Smooth muscle cell (in vitro differentiated cells): ENCODE measurements at regions not wholly inside any gene's neighbourhood (a gene's known extent, or its start where the extent isn't known, plus 50 kb on each side); places are given as distances from the start of the nearest gene placed in this dataset.

Source experiments
- DNase-seq: peaks from one replicate; lab custom pipeline; 2025; ENCODE audit not compliant: unreplicated experiment; lab: John Stamatoyannopoulos, UW
- H2AFZ ChIP-seq: fragments of 200-600 bp; sonication (generic); 2 replicates; pipeline ENCODE4 v1.6.0; 2016; ENCODE audit warnings: antibody characterized with exemption, low read depth, mild to moderate bottlenecking
- H3F3A ChIP-seq: fragments of 200-600 bp; sonication (generic); 2 replicates; pipeline ENCODE4 v1.6.0; 2017; ENCODE audit warnings: antibody characterized with exemption, low read depth
- H3K27ac ChIP-seq: fragments of 200-600 bp; sonication (generic); 2 replicates; pipeline ENCODE4 v1.5.1; 2016; ENCODE audit warnings: low read depth, mild to moderate bottlenecking
- H3K27me3 ChIP-seq: fragments of 200-600 bp; sonication (generic); 2 replicates; pipeline ENCODE4 v1.6.1; 2016; ENCODE audit warnings: low read depth, mild to moderate bottlenecking
- H3K36me3 ChIP-seq: fragments of 200-600 bp; sonication (generic); 2 replicates; pipeline ENCODE4 v1.5.1; 2016; ENCODE audit warnings: low read depth
- H3K4me1 ChIP-seq: fragments of 200-600 bp; sonication (generic); 2 replicates; pipeline ENCODE4 v1.5.1; 2016; ENCODE audit warnings: low read depth
- H3K4me2 ChIP-seq: fragments of 200-600 bp; sonication (generic); 2 replicates; pipeline ENCODE4 v1.6.0; 2016; ENCODE audit warnings: mild to moderate bottlenecking
- H3K4me3 ChIP-seq: fragments of 200-600 bp; sonication (generic); 2 replicates; pipeline ENCODE4 v1.5.1; 2016; ENCODE audit warnings: mild to moderate bottlenecking
- H3K79me2 ChIP-seq: fragments of 200-600 bp; sonication (generic); 2 replicates; pipeline ENCODE4 v1.6.0; 2016; ENCODE audit warnings: low read depth, mild to moderate bottlenecking
- H3K9ac ChIP-seq: fragments of 200-600 bp; sonication (generic); 2 replicates; pipeline ENCODE4 v1.6.0; 2016; ENCODE audit warnings: low read depth
- H3K9me3 ChIP-seq: fragments of 200-600 bp; sonication (generic); replicated peaks from 2 replicates; pipeline ENCODE4 v1.5.1; 2016; ENCODE audit warnings: low read depth
- H4K20me1 ChIP-seq: fragments of 200-600 bp; sonication (generic); 2 replicates; pipeline ENCODE4 v1.6.0; 2016; ENCODE audit warnings: low read depth
- WGBS: methylation state at CpG from one replicate; pipeline ENCODE4 v1.1.7; 2016; ENCODE audit warnings: low lambda C conversion rate; 5-methylcytosine and 5-hydroxymethylcytosine counted together
- TF ChIP-seq, protein P1 (sequence below): fragments of 200-600 bp; sonication (generic); IDR thresholded peaks from 2 replicates; pipeline ENCODE4 v1.5.1; 2017; ENCODE audit warnings: borderline replicate concordance, mild to moderate bottlenecking, antibody characterized with exemption; ENCODE audit not compliant: insufficient read depth, poor library complexity, severe bottlenecking

DNA sequence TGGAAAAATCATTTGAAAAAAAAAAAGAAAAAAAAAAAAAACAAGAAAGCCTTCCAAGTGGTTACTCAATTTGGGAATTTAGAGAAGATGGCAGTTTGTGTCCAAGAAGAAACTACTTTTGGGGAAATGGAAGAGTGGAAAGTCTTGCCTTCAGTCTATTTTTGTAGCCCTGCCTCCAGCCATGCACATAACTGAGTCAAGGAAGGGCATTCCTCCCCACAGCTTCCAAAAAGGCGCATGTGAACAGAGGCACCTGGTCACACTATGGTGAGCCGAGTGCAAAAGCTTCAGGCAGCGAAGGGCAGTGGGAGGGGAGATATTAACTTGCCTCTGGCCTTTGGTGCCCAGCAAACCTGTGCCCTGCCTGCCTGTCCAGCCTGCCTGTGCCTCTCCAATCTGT lies 163.7 kb downstream of the SMIM20 start:
- no peaks in the 10 kb centered on the region for H3F3A ChIP-seq
- no peaks in the 10 kb centered on the region for H3K27me3 ChIP-seq
- TF ChIP-seq, protein P1, sequence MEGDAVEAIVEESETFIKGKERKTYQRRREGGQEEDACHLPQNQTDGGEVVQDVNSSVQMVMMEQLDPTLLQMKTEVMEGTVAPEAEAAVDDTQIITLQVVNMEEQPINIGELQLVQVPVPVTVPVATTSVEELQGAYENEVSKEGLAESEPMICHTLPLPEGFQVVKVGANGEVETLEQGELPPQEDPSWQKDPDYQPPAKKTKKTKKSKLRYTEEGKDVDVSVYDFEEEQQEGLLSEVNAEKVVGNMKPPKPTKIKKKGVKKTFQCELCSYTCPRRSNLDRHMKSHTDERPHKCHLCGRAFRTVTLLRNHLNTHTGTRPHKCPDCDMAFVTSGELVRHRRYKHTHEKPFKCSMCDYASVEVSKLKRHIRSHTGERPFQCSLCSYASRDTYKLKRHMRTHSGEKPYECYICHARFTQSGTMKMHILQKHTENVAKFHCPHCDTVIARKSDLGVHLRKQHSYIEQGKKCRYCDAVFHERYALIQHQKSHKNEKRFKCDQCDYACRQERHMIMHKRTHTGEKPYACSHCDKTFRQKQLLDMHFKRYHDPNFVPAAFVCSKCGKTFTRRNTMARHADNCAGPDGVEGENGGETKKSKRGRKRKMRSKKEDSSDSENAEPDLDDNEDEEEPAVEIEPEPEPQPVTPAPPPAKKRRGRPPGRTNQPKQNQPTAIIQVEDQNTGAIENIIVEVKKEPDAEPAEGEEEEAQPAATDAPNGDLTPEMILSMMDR = no peak
- H3K79me2 ChIP-seq = no peaks in the 10 kb centered on the region
- no peaks in the 10 kb centered on the region for H3K4me1 ChIP-seq
- H3K27ac ChIP-seq = no peak overlapping the region
- WGBS = 95% methylated on average over 3 of the region's 3 CpGs
- no peaks in the 10 kb centered on the region for H3K36me3 ChIP-seq
- no peak overlapping the region for H3K9ac ChIP-seq
- H2AFZ ChIP-seq = no peak overlapping the region
- no peak for DNase-seq
- no peaks in the 10 kb centered on the region for H4K20me1 ChIP-seq
- no peak overlapping the region for H3K4me3 ChIP-seq
- no peaks in the 10 kb centered on the region for H3K9me3 ChIP-seq
- H3K4me2 ChIP-seq = no peak overlapping the region

DNA sequence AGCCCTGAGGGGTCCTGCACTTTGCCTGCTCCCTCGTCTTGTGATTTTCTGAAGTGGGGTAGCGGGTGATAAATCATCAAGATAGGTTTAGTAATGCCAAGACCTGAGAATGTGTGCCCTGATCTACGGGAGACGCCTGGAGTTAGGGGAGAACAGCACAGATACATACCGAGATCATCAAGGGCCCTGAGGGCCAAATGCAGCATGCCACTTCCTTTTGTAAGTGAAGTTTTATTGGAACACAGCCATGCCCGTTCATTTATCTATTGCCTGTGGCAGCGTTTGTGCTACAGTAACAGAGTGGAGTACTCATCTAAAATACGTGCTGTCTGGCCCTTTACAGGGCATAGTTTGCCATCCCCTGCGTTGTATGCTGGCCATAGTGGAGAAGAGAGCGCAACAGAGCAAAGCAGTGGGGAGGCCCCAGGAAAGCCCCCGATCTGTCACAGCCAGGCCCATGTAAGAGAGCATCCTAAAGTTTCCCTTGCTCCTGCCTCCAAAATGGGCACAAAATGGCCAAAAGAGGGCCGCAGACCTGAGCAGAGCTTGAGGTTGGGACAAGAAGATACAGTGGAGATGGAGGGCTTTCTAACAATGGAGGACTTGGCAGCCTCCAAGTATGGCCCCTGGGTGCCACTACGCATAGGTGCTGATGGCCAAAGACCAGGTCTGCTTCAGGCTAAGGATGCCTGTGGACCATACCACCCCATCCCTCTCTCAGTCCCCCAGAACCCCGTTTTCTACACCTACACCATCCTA lies 167.0 kb downstream of the SMIM20 start:
- Histone ChIP-seq H3K79me2 (no peaks in the 10 kb centered on the region), H3K27ac (no peak overlapping the region), H3K27me3 (no peaks in the 10 kb centered on the region), H3K9ac (no peak overlapping the region), H3F3A (no peaks in the 10 kb centered on the region), H4K20me1 (no peaks in the 10 kb centered on the region), H3K9me3 (no peaks in the 10 kb centered on the region), H2AFZ (no peak overlapping the region), H3K4me1 (no peaks in the 10 kb centered on the region), H3K4me2 (no peak overlapping the region), H3K36me3 (no peaks in the 10 kb centered on the region), H3K4me3 (no peak overlapping the region)
- WGBS = 79% methylated on average over 14 of the region's 14 CpGs
- no peak for DNase-seq
- TF ChIP-seq, protein P1 = no peak

DNA sequence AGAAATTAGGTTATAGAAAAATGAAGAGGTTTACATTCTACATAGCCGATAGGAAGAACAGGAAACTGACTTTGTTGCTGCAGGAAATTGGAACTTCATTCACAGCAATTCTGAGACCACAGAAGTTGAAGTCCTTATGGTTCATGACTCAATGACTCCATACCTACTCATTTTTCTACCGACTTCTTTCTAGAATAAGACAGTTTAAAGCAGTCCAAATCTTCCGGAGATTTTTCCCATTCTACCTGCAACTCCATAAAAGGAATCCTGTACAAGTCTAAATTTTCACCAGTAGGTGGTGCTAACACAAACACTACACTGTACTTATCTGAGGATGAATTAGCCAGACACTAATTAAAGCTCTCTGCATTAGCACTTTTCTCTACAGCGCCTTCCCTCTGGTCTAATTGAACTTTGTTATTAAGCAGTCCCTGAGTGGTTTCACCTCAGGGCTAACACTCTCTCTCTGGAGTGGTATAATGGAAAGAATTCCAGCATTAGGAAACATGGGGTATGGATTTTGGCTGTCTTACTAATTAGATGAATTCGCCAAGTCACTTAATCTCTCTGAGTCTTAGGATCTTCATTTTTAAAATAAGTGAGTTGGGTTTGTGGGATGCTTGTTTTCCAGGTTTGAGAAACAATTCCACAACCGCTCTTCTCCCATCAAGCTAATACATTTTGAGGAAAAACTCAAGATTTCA lies 167.9 kb downstream of the SMIM20 start:
- DNase-seq = no peak
- no peaks in the 10 kb centered on the region for H3K27me3 ChIP-seq
- TF ChIP-seq, protein P1 = peak; percentile 68
- H3K36me3 ChIP-seq = no peaks in the 10 kb centered on the region
- no peak overlapping the region for H3K9ac ChIP-seq
- H3K4me2 ChIP-seq = no peak overlapping the region
- no peak overlapping the region for H3K27ac ChIP-seq
- H3K4me3 ChIP-seq = no peak overlapping the region
- WGBS = 60% methylated on average over 6 of the region's 6 CpGs
- no peak overlapping the region for H2AFZ ChIP-seq
- H3K4me1 ChIP-seq = no peaks in the 10 kb centered on the region
- H4K20me1 ChIP-seq = no peaks in the 10 kb centered on the region
- H3K9me3 ChIP-seq = no peaks in the 10 kb centered on the region
- H3F3A ChIP-seq = no peaks in the 10 kb centered on the region
- no peaks in the 10 kb centered on the region for H3K79me2 ChIP-seq
